ENCODE measurements at regions not wholly inside any gene's neighbourhood (a gene's known extent, or its start where the extent isn't known, plus 50 kb on each side); places are given as distances from the start of the nearest gene placed in this dataset.

GRCh38 chr2:2687745-2688144, 356.7 kb upstream of the MYT1L start:
- TF ChIP-seq CTCF (IDR thresholded peaks at IDR 0.05) (no peak), POLR2AphosphoS5 (IDR thresholded peaks at IDR 0.05) (no peak), POLR2A (IDR thresholded peaks at IDR 0.05) (no peak), EP300 (IDR thresholded peaks at IDR 0.05) (no peak)

All from suprapubic skin (tissue), 4 donors.